ENCODE measurements at regions not wholly inside any gene's neighbourhood (a gene's known extent, or its start where the extent isn't known, plus 50 kb on each side); places are given as distances from the start of the nearest gene placed in this dataset.
"Not testable (repeated sequence)": the region's sequence is repeated elsewhere in the genome, so short reads cannot be mapped to it uniquely, and the experiment has no call there.

- no peak for DNase-seq (ENCODE audit: low read depth, low spot score)
Observed at GRCh38 chr6:4655196-4656025, 120.8 kb upstream of the CDYL start.

- no peak for DNase-seq (ENCODE audit: low read depth, low spot score)
Observed at GRCh38 chr6:4653141-4653540, 123.1 kb upstream of the CDYL start.

DNA sequence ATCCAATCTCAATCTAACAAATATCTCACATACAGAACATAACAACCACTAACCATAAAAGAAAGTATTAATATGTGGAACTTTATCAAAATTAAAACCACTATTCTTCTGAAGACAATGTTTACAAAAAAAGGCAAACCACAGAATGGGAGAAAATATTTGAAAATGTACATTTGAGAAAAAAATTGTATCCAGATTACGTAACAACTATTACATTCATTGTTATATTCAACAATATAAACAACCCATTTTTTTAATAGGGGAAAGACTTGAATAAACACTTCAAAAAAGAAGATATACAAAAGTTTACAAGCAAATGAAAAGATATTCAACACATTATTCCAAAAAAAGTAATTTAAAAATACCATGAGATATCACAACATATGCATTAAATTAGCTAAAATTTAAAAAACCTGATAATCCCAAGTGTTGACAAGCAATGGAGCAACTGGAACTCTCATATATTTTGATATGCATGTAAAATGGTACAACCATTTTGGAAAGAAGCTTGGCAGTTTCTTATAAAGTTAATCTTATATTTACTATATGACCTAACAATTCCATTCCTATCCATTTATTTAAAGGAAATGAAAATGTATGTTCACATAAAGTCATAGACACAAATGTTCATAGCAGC lies 124.3 kb upstream of the CDYL start:
- no peak for DNase-seq (ENCODE audit: low read depth, low spot score)

- DNase-seq (ENCODE audit: low read depth, low spot score) = no peak
Observed at GRCh38 chr6:4649728-4650127, 126.5 kb upstream of the CDYL start.

GRCh38 chr6:4647414-4648365 lies 128.5 kb upstream of the CDYL start:
- DNase-seq (ENCODE audit: low read depth, low spot score) = peak; percentile 40

- DNase-seq (ENCODE audit: low read depth, low spot score) = no peak
Observed at GRCh38 chr6:4645713-4646360, 130.4 kb upstream of the CDYL start.

DNA sequence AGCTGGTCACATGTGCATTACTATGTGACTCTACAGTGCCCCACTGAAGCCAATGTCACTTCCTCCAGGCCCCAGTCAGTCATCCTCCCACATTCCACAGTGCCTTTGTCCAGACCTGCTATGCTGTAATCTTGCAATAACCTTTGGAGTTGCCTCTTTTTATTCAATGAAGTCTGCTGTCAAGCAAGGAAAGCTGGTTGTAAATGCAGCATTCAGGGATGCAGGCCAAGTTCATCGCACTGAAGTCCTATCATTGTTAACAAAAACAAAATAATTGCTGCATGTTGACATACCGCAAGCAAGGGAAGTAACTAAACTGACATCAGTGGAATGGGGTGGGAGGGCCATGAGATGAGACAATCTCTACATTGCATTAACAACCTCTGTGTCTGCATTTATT lies 131.2 kb upstream of the CDYL start:
- no peak for DNase-seq (ENCODE audit: low read depth, low spot score)

DNA sequence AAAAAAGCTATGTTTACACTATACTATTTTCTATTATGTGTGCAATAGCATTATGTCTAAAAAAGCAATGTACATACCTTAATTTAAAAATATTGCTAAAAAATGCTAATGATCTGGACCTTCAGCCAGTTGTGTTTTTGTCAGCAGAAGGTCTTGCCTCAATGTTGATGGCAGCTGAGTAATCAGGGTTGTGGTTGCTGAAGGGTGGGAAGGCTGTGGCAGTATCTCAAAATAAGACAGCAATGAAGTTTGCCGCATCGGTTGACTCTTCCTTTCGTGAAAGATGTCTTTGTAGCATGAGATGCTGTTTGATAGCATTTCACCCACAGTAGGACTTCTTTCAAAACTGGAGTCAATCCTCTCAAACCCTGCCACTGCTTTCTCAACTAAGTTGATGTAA lies 134.7 kb upstream of the CDYL start:
- DNase-seq (ENCODE audit: low read depth, low spot score) = no peak

GRCh38 chr6:4640139-4640538 lies 136.1 kb upstream of the CDYL start:
- DNase-seq (ENCODE audit: low read depth, low spot score) = no peak

GRCh38 chr6:4638641-4639040 lies 137.6 kb upstream of the CDYL start:
- DNase-seq (ENCODE audit: low read depth, low spot score) = no peak

- no peak for DNase-seq (ENCODE audit: low read depth, low spot score)
Observed at GRCh38 chr6:4637691-4638433, 138.3 kb upstream of the CDYL start.

GRCh38 chr6:4636881-4637224 lies 139.4 kb upstream of the CDYL start:
- no peak for DNase-seq (ENCODE audit: low read depth, low spot score)

DNA sequence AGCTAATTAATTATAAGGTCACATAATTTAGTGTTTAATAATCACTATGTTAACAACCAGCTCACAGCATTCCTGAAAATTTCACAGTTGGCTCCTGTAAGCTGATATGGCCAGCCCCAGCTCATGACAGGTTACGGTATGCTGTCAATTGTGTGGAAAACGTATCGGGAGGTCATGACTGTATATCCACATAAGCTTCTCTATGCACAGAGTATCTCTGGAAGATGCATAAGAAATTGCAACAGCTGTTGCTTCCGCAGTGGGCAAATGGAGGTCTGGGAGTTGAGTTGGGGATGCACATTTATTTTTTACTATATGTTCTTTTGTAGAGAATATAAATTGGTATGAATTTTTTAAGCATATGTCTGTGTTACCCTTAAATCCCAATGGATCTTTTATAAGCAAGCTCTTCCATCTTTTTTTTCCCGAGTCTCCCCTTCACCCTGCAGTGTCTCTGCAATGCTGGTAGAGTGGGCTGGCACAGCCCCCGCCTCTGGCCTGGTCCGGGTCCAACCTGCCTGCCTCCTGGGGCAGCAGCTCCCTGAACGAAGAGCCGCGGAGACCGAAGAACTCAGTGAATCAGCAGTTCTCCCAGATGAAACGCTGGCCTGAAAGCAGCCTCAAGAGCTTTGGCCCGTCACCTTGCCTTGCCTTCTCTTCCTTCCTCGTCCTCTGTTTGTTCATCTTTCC lies 139.9 kb upstream of the CDYL start:
- DNase-seq (ENCODE audit: low read depth, low spot score) = no peak

DNA sequence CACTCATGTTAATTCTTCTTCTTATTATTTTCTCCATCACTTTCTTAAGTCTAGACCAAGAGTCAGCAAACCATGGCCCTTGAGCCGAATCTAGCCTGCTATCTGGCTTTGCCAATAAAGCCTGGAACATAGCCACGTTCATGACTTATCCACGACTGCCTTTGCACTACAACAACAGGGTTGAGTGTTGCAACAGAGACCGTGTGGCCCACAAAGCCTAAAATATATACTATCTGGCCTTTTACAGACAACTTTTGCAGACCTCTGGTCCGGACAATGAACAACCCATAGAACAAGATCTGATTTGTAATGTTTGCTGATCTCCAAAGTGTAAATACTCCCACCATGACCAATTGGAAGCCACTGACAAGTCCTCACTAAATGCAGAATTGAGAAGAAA lies 140.5 kb upstream of the CDYL start:
- no peak for DNase-seq (ENCODE audit: low read depth, low spot score)

DNA sequence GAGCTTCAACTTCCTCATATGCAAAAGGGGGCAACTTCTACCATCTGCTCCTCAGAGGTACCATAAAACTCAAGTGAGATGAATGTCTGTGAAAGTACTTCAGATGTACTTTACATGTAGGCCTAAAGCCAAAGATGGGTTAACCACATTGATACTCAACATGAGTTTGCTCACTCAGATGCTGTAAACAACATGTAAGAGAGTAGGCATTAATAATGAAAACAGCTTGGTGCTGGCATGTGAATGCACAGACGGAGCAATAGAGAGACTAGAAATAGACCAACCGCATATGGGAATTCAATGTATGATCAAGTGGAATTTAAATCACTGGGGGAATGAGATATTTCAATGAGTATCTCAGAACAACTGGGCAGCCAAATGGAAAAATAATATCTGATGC lies 143.8 kb upstream of the CDYL start:
- DNase-seq (ENCODE audit: low read depth, low spot score) = no peak

DNA sequence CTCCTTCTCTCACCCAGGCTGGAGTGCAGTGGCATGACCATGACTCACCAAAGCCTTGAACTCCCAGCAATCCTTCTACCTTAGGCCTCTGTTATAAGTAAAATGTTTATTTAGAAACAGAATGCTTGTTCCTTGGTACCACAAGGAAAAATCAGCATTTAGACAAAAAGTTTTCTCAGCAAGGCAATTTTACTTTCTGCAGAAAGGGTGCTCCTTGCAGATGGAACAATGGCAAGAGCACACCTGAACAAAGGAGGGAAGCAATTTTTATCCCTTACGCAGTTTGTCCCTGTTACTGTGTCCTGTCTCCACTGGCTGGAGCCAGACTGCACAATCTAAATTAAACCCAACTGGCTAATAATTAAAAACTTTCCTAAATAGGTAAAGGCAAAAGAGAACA lies 146.4 kb upstream of the CDYL start:
- DNase-seq (ENCODE audit: low read depth, low spot score) = not testable (repeated sequence)

DNA sequence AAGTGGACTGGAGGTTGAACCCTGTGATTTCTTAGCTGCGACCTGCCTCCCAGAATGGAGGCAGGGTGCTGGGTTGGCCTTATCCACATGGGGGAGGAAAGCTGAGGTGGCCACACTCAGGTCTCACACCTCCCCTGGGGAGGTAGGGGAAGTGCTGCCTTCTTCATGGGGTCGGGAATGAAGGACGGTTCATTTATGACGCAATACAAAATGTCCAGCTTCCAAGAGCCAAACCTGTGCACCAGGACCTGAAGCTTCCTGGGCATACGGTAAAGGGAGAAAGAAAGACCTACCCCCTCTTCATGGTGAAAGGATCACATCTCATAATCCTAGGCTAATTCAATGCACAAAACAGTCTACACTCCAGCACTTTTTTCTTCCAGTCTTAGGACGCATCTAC lies 150.6 kb upstream of the CDYL start:
- DNase-seq (ENCODE audit: low read depth, low spot score) = no peak

GRCh38 chr6:4624726-4625125 lies 151.5 kb upstream of the CDYL start:
- DNase-seq (ENCODE audit: low read depth, low spot score) = no peak

GRCh38 chr6:4620284-4621151 lies 155.7 kb upstream of the CDYL start:
- DNase-seq (ENCODE audit: low read depth, low spot score) = no peak

DNA sequence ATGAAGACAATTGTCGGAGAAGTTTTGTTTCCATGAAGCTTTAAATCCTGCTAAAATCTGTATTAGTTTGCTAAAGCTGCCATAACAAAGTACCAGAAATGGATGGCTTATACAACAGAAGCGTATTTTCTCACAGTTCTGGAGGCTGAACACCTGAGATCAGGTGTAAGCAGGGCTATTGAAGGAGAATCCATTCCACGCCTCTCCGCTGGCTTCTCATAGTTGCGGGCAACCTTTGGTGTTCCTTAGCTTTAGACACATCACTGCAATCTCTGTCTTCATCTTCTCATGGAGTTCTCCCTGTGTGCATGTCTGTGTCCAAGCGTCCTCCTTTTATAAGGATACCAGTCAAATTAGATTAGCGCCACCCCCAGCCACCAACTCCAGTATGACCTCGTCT lies 159.9 kb upstream of the CDYL start:
- no peak for DNase-seq (ENCODE audit: low read depth, low spot score)

Data from smooth muscle cell of the brain vasculature (primary cell).